Vagina (tissue), 2 donors: ENCODE measurements at regions not wholly inside any gene's neighbourhood (a gene's known extent, or its start where the extent isn't known, plus 50 kb on each side); places are given as distances from the start of the nearest gene placed in this dataset.
"Not testable (repeated sequence)": the region's sequence is repeated elsewhere in the genome, so short reads cannot be mapped to it uniquely, and the experiment has no call there.

Experiments used
- DNase-seq, 2 donors: peaks; one replicate each; pipeline ENCODE4 v3.0.0-alpha.2; 2017; ENCODE audit errors: extremely low spot score in 2 of 2
- H3K27ac ChIP-seq: fragments of 200-600 bp; sonication (generic); one replicate; pipeline ENCODE4 v1.5.1; 2019
- H3K27me3 ChIP-seq: fragments of 200-600 bp; sonication (generic); one replicate; pipeline ENCODE4 v1.5.1; 2019
- H3K36me3 ChIP-seq, 2 donors: fragments of 200-600 bp; sonication (generic); one replicate each; pipeline ENCODE4 v1.5.1; 2017 to 2019
- H3K4me1 ChIP-seq: fragments of 200-600 bp; sonication (generic); one replicate; pipeline ENCODE4 v1.5.1; 2019
- H3K4me3 ChIP-seq, 2 donors: fragments of 200-600 bp; sonication (generic); 1 replicate in 1 of 2; 2 replicates in 1 of 2; pipeline ENCODE4 v1.5.1; 2016 to 2019
- H3K9me3 ChIP-seq: fragments of 200-600 bp; sonication (generic); one replicate; pipeline ENCODE4 v1.5.1; 2019
- CTCF ChIP-seq, 3 experiments: fragments of 450-650 bp in 2 of 3; fragments of 200-600 bp in 1 of 3; sonication (generic) in 1 of 3; IDR thresholded peaks; one replicate each; pipeline ENCODE4 v1.5.1; 2017 to 2019; ENCODE audit warnings: antibody characterized with exemption in 3 of 3, mild to moderate bottlenecking in 2 of 3, moderate library complexity in 2 of 3
- POLR2A ChIP-seq, 2 donors: fragments of 450-650 bp; IDR thresholded peaks; one replicate each; pipeline ENCODE4 v1.6.1; 2017; ENCODE audit warnings: antibody characterized with exemption in 2 of 2, mild to moderate bottlenecking in 2 of 2, moderate library complexity in 2 of 2
- POLR2AphosphoS5 ChIP-seq, 2 donors: sonication (generic); formaldehyde crosslinking; IDR thresholded peaks; one replicate each; pipeline ENCODE4 v1.9.0; 2017; ENCODE audit warnings: antibody characterized with exemption in 2 of 2, mild to moderate bottlenecking in 2 of 2, low read depth in 1 of 2; ENCODE audit not compliant: insufficient read depth in 1 of 2
- intact Hi-C: fragments of 100-400 bp; cut with DNase I; formaldehyde crosslinking; loops from one replicate; pipeline ENCODE4 v1.15.1; 2023

- no peaks in the 10 kb centered on the region for H3K27me3 ChIP-seq
- no peaks in the 10 kb centered on the region for H3K9me3 ChIP-seq
- TF ChIP-seq POLR2AphosphoS5 (IDR thresholded peaks at IDR 0.05; ENCODE audit: insufficient read depth in 1 of 2, low read depth in 1 of 2) (no peak), POLR2A (IDR thresholded peaks at IDR 0.05) (no peak), CTCF (IDR thresholded peaks at IDR 0.05) (no peak)
- peak overlapping the region; percentile 2 for H3K27ac ChIP-seq
- DNase-seq, result no peak
- no peaks in the 10 kb centered on the region for H3K36me3 ChIP-seq
- peaks cover 16% of the 10 kb centered on the region for H3K4me1 ChIP-seq
- intact Hi-C loops, result no loop called here
- no peak overlapping the region for H3K4me3 ChIP-seq
Measured at GRCh38 chr18:58805467-58806187, 59.0 kb upstream of the ZNF532 start.

- Histone ChIP-seq H3K27me3 (no peaks in the 10 kb centered on the region), H3K9me3 (no peaks in the 10 kb centered on the region), H3K4me3 (no peak overlapping the region), H3K27ac (no peak overlapping the region), H3K4me1 (peaks cover 16% of the 10 kb centered on the region), H3K36me3 (no peaks in the 10 kb centered on the region)
- intact Hi-C loops, result no loop called here
- no peak for TF ChIP-seq CTCF (IDR thresholded peaks at IDR 0.05)
- TF ChIP-seq POLR2AphosphoS5 (IDR thresholded peaks at IDR 0.05; ENCODE audit: insufficient read depth in 1 of 2, low read depth in 1 of 2), result no peak
- no peak for DNase-seq
Measured at GRCh38 chr18:58806826-58807714, 57.6 kb upstream of the ZNF532 start.

- no peak for DNase-seq
- intact Hi-C loops, result no loop called here
- Histone ChIP-seq H3K9me3 (no peaks in the 10 kb centered on the region), H3K4me1 (peaks cover 16% of the 10 kb centered on the region), H3K27ac (no peak overlapping the region), H3K4me3 (no peak overlapping the region), H3K36me3 (no peaks in the 10 kb centered on the region), H3K27me3 (no peaks in the 10 kb centered on the region)
- TF ChIP-seq CTCF (IDR thresholded peaks at IDR 0.05), result no peak
- no peak for TF ChIP-seq POLR2AphosphoS5 (IDR thresholded peaks at IDR 0.05; ENCODE audit: insufficient read depth in 1 of 2, low read depth in 1 of 2)
- no peak for TF ChIP-seq POLR2A (IDR thresholded peaks at IDR 0.05)
Measured at GRCh38 chr18:58807766-58808165, 56.9 kb upstream of the ZNF532 start.

GRCh38 chr18:58808349-58808748 is 56.3 kb upstream of the ZNF532 start:
- Histone ChIP-seq H3K4me3 (no peak overlapping the region), H3K27ac (no peak overlapping the region), H3K9me3 (no peaks in the 10 kb centered on the region), H3K27me3 (no peaks in the 10 kb centered on the region), H3K4me1 (peaks cover 16% of the 10 kb centered on the region), H3K36me3 (no peaks in the 10 kb centered on the region)
- TF ChIP-seq POLR2A (IDR thresholded peaks at IDR 0.05) (no peak), POLR2AphosphoS5 (IDR thresholded peaks at IDR 0.05; ENCODE audit: insufficient read depth in 1 of 2, low read depth in 1 of 2) (no peak), CTCF (IDR thresholded peaks at IDR 0.05) (no peak)
- DNase-seq, result no peak
- intact Hi-C loops, result no loop called here

GRCh38 chr18:58811859-58812258 is 52.8 kb upstream of the ZNF532 start:
- H3K9me3 ChIP-seq, intact Hi-C loops, H3K27ac ChIP-seq, H3K4me3 ChIP-seq, H3K4me1 ChIP-seq, H3K36me3 ChIP-seq, DNase-seq, H3K27me3 ChIP-seq: not testable (repeated sequence)
